H1 (cell line): ENCODE measurements at regions not wholly inside any gene's neighbourhood (a gene's known extent, or its start where the extent isn't known, plus 50 kb on each side); places are given as distances from the start of the nearest gene placed in this dataset.

Source experiments
- CTCF ChIA-PET: fragments of 300-600 bp; sonication (Branson Sonifier 250); formaldehyde crosslinking; loops from one replicate; lab custom pipeline; 2021; ENCODE audit not compliant: partially characterized antibody; lab: Charles Lee
- POLR2A ChIA-PET: fragments of 300-600 bp; sonication (Branson Sonifier 250); formaldehyde crosslinking; loops from one replicate; lab custom pipeline; 2021; ENCODE audit warnings: inconsistent platforms; ENCODE audit not compliant: partially characterized antibody; lab: Charles Lee
- DNase-seq, 2 experiments: peaks; one replicate each; pipeline versions ENCODE4 v3.0.0 to v3.0.0-alpha.2; 2010 to 2022; ENCODE audit warnings: low spot score in 2 of 2, low read depth in 1 of 2, mixed read lengths in 1 of 2
- FAIRE-seq: peaks from 2 replicates; lab custom pipeline; 2011; peaks lifted over from hg19 to GRCh38; lab: Jason Lieb, UNC
- H2AFZ ChIP-seq: 2 replicates; pipeline ENCODE4 v1.8.1; 2012; ENCODE audit warnings: low read length, inconsistent platforms
- H2AK5ac ChIP-seq: 2 replicates; pipeline ENCODE4 v1.6.1; 2013; ENCODE audit warnings: low read depth, low read length
- H2BK120ac ChIP-seq: replicated peaks from 2 replicates; pipeline ENCODE3; 2013; ENCODE audit warnings: low read depth, low read length, inconsistent platforms
- H2BK12ac ChIP-seq: 2 replicates; pipeline ENCODE4 v1.6.1; 2013; ENCODE audit warnings: low read depth, low read length
- H2BK15ac ChIP-seq: 2 replicates; pipeline ENCODE4 v1.6.1; 2013; ENCODE audit warnings: low read length
- H2BK20ac ChIP-seq: 2 replicates; pipeline ENCODE4 v1.6.1; 2013; ENCODE audit warnings: low read length
- H2BK5ac ChIP-seq: 2 replicates; pipeline ENCODE4 v1.6.1; 2013; ENCODE audit warnings: low read depth, low read length
- H3K14ac ChIP-seq: 2 replicates; pipeline ENCODE4 v1.6.1; 2013; ENCODE audit warnings: inconsistent platforms; ENCODE audit not compliant: insufficient read length
- H3K18ac ChIP-seq: 2 replicates; pipeline ENCODE4 v1.6.1; 2013; ENCODE audit warnings: low read length; ENCODE audit errors: extremely low read depth
- H3K23ac ChIP-seq: 2 replicates; pipeline ENCODE4 v1.6.1; 2013; ENCODE audit warnings: inconsistent platforms; ENCODE audit not compliant: insufficient read length
- H3K23me2 ChIP-seq: 2 replicates; pipeline ENCODE4 v1.6.1; 2013; ENCODE audit warnings: low read depth, low read length
- H3K27ac ChIP-seq: 2 replicates; pipeline ENCODE4 v1.6.1; 2011; ENCODE audit warnings: low read depth, low read length, inconsistent platforms
- H3K27me3 ChIP-seq, 4 experiments: replicated peaks in 1 of 4; 1 replicate in 1 of 4; 2 replicates in 3 of 4; pipeline versions ENCODE4 v1.6.1 to v1.8.1; 2011 to 2013; ENCODE audit warnings: low read length in 3 of 4, mild to moderate bottlenecking in 3 of 4, inconsistent platforms in 2 of 4, mixed read lengths in 2 of 4, moderate library complexity in 1 of 4; ENCODE audit not compliant: control insufficient read depth in 3 of 4, insufficient read depth in 3 of 4; ENCODE audit errors: extremely low read depth in 1 of 4
- H3K36me3 ChIP-seq, 4 experiments: 2 replicates each; pipeline versions ENCODE4 v1.6.1 to v1.8.1; 2011 to 2013; ENCODE audit warnings: mild to moderate bottlenecking in 4 of 4, low read length in 3 of 4, moderate library complexity in 2 of 4, control low read depth in 1 of 4, inconsistent platforms in 1 of 4; ENCODE audit not compliant: insufficient read depth in 4 of 4, control insufficient read depth in 2 of 4
- H3K4ac ChIP-seq: replicated peaks from 2 replicates; pipeline ENCODE3; 2013; ENCODE audit warnings: low read length, low read depth, mixed read lengths, inconsistent platforms; ENCODE audit not compliant: insufficient read length
- H3K4me1 ChIP-seq, 4 experiments: replicated peaks in 1 of 4; 1 replicate in 1 of 4; 2 replicates in 3 of 4; pipeline versions ENCODE4 v1.6.1 to v1.8.1; 2011 to 2013; ENCODE audit warnings: low read length in 3 of 4, inconsistent platforms in 2 of 4, mixed read lengths in 1 of 4; ENCODE audit not compliant: insufficient read depth in 4 of 4, control insufficient read depth in 3 of 4
- H3K4me2 ChIP-seq, 2 experiments: 2 replicates each; pipeline versions ENCODE4 v1.6.1 to v1.8.1; 2011 to 2013; ENCODE audit warnings: low read depth in 2 of 2, low read length in 2 of 2, control low read depth in 1 of 2, inconsistent platforms in 1 of 2, mild to moderate bottlenecking in 1 of 2; ENCODE audit not compliant: insufficient read depth in 1 of 2
- H3K4me3 ChIP-seq, 4 experiments: fragments of 200-600, 300-600 bp in 1 of 4; sonication (generic), shearing (Covaris generic), sonication (Bioruptor Twin) in 1 of 4; 2 replicates each; pipeline versions ENCODE4 v1.5.1 to v1.8.1; 2011 to 2016; ENCODE audit warnings: low read length in 4 of 4, low read depth in 3 of 4, control low read depth in 2 of 4, inconsistent platforms in 2 of 4, mild to moderate bottlenecking in 2 of 4, mixed read lengths in 1 of 4, moderate library complexity in 1 of 4; ENCODE audit not compliant: insufficient read depth in 2 of 4; ENCODE audit errors: extremely low read depth in 1 of 4
- H3K56ac ChIP-seq: replicated peaks from 2 replicates; pipeline ENCODE3; 2013; ENCODE audit warnings: low read depth, mild to moderate bottlenecking, mixed read lengths, low read length, inconsistent platforms; ENCODE audit not compliant: insufficient read length
- H3K79me1 ChIP-seq: 2 replicates; pipeline ENCODE4 v1.6.1; 2013; ENCODE audit warnings: low read depth, low read length, control low read depth
- H3K79me2 ChIP-seq, 2 experiments: 2 replicates each; pipeline versions ENCODE4 v1.6.1 to v1.8.1; 2012 to 2013; ENCODE audit warnings: low read length in 2 of 2, mild to moderate bottlenecking in 2 of 2, inconsistent platforms in 1 of 2; ENCODE audit not compliant: insufficient read depth in 2 of 2, control insufficient read depth in 1 of 2
- H3K9ac ChIP-seq, 4 experiments: replicated peaks in 1 of 4; 1 replicate in 1 of 4; 2 replicates in 3 of 4; pipeline versions ENCODE4 v1.6.1 to v1.8.1; 2011 to 2013; ENCODE audit warnings: low read depth in 3 of 4, low read length in 3 of 4, control low read depth in 2 of 4, mild to moderate bottlenecking in 2 of 4, moderate library complexity in 2 of 4, inconsistent platforms in 1 of 4; ENCODE audit errors: extremely low read depth in 1 of 4
- H3K9me3 ChIP-seq, 2 experiments: 2 replicates each; pipeline versions ENCODE4 v1.6.1 to v1.8.1; 2012 to 2013; ENCODE audit warnings: mild to moderate bottlenecking in 2 of 2, moderate library complexity in 2 of 2, control low read depth in 1 of 2, inconsistent platforms in 1 of 2, low read depth in 1 of 2, low read length in 1 of 2, mixed read lengths in 1 of 2; ENCODE audit not compliant: insufficient read depth in 2 of 2
- H4K20me1 ChIP-seq, 2 experiments: replicated peaks in 1 of 2; 2 replicates each; pipeline versions ENCODE3 to v1.8.1; 2011 to 2013; ENCODE audit warnings: inconsistent platforms in 2 of 2, low read length in 2 of 2, mild to moderate bottlenecking in 1 of 2; ENCODE audit not compliant: insufficient read depth in 2 of 2, control insufficient read depth in 1 of 2
- H4K5ac ChIP-seq: 2 replicates; pipeline ENCODE4 v1.6.1; 2013; ENCODE audit warnings: low read length, low read depth, mixed read lengths, inconsistent platforms; ENCODE audit not compliant: insufficient read length
- H4K8ac ChIP-seq: 2 replicates; pipeline ENCODE4 v1.8.0; 2013; ENCODE audit warnings: mild to moderate bottlenecking, moderate library complexity, low read length, inconsistent platforms; ENCODE audit not compliant: insufficient read depth; ENCODE audit errors: extremely low read depth
- H4K91ac ChIP-seq: replicated peaks from 2 replicates; pipeline ENCODE3; 2013; ENCODE audit warnings: low read length, mixed read lengths, inconsistent platforms; ENCODE audit not compliant: insufficient read length
- ATF2 ChIP-seq: IDR thresholded peaks from 2 replicates; pipeline ENCODE4 v1.6.1; 2012; ENCODE audit warnings: low read length, inconsistent platforms
- BCL11A ChIP-seq, 2 experiments: IDR thresholded peaks; one replicate each; pipeline ENCODE4 v1.6.1; 2011; ENCODE audit warnings: low read depth in 2 of 2, low read length in 2 of 2, mild to moderate bottlenecking in 2 of 2
- CEBPB ChIP-seq: IDR thresholded peaks from 2 replicates; pipeline ENCODE4 v1.6.1; 2012; ENCODE audit warnings: low read depth, low read length
- FOSL1 ChIP-seq: IDR thresholded peaks from 2 replicates; pipeline ENCODE4 v1.6.1; 2011; ENCODE audit warnings: mild to moderate bottlenecking, low read depth, low read length, moderate library complexity; ENCODE audit not compliant: insufficient read depth
- MAFK ChIP-seq: IDR thresholded peaks from 2 replicates; pipeline ENCODE4 v1.6.1; 2012; ENCODE audit warnings: low read depth, mild to moderate bottlenecking, improper control_type of control experiment, low read length
- NRF1 ChIP-seq: IDR thresholded peaks from 2 replicates; pipeline ENCODE4 v1.6.1; 2011; ENCODE audit warnings: mild to moderate bottlenecking, low read depth, low read length, improper control_type of control experiment
- RFX5 ChIP-seq: IDR thresholded peaks from 2 replicates; pipeline ENCODE4 v1.6.1; 2011; ENCODE audit warnings: low read depth, low read length, improper control_type of control experiment, borderline replicate concordance
- RNF2 ChIP-seq: fragments of 200-900, 300-1000 bp; sonication (generic); IDR thresholded peaks from 2 replicates; pipeline ENCODE4 v1.7.1; 2016; ENCODE audit warnings: borderline replicate concordance, low read depth, mild to moderate bottlenecking, antibody characterized with exemption, low read length; ENCODE audit not compliant: poor library complexity, severe bottlenecking; ENCODE audit errors: missing control alignments
- SAP30 ChIP-seq: fragments of 300-600 bp; sonication (generic); IDR thresholded peaks from 2 replicates; pipeline ENCODE4 v1.7.1; 2012; ENCODE audit warnings: low read length, moderate library complexity, mild to moderate bottlenecking, inconsistent platforms; ENCODE audit not compliant: insufficient read depth, insufficient replicate concordance
- SP1 ChIP-seq: IDR thresholded peaks from 2 replicates; pipeline ENCODE4 v1.6.1; 2011; ENCODE audit warnings: low read depth, low read length
- SP2 ChIP-seq: IDR thresholded peaks from 2 replicates; pipeline ENCODE4 v1.6.1; 2012; ENCODE audit warnings: mild to moderate bottlenecking, low read length, inconsistent platforms
- TAF1 ChIP-seq: IDR thresholded peaks from 2 replicates; pipeline ENCODE4 v1.6.1; 2011; ENCODE audit warnings: mild to moderate bottlenecking, low read depth, low read length
- TCF12 ChIP-seq: IDR thresholded peaks from 2 replicates; pipeline ENCODE4 v1.6.1; 2011; ENCODE audit warnings: low read depth, mild to moderate bottlenecking, low read length
- YY1 ChIP-seq: IDR thresholded peaks from 2 replicates; pipeline ENCODE4 v1.6.1; 2011; ENCODE audit warnings: low read depth, mild to moderate bottlenecking, low read length
- WGBS, 2 experiments: shearing (Covaris generic) in 1 of 2; methylation state at CpG; one replicate each; pipeline versions ENCODE4 v1.1.6 to v1.1.7; 2013 to 2015; ENCODE audit warnings: low lambda C conversion rate in 2 of 2, mixed read lengths in 2 of 2, inconsistent platforms in 1 of 2, low coverage in 1 of 2, missing lambda C conversion rate in 1 of 2; ENCODE audit not compliant: insufficient replicate concordance in 2 of 2, insufficient coverage in 1 of 2, insufficient read length in 1 of 2; ENCODE audit errors: extremely low coverage in 1 of 2, missing lambda C conversion rate in 1 of 2; 5-methylcytosine and 5-hydroxymethylcytosine counted together

GRCh38 chr18:70501358-70501757 lies 212.5 kb downstream of the SOCS6 start:
- Histone ChIP-seq H3K14ac (no peak overlapping the region), H2BK5ac (no peak overlapping the region), H3K4ac (no peak overlapping the region), H2BK15ac (no peak overlapping the region), H2AFZ (no peak overlapping the region), H4K5ac (no peak overlapping the region), H4K91ac (no peak overlapping the region), H2AK5ac (no peak overlapping the region), H3K27ac (no peak overlapping the region), H2BK20ac (no peak overlapping the region), H3K36me3 (no peaks in the 10 kb centered on the region), H3K27me3 (no peaks in the 10 kb centered on the region), H3K18ac (no peak overlapping the region), H4K20me1 (no peaks in the 10 kb centered on the region), H3K4me1 (peaks cover 0 to 4% (median 0%) of the 10 kb centered on the region in 4 experiments; a peak in 1 of 7 replicates), H2BK120ac (no peak overlapping the region), H3K23me2 (no peaks in the 10 kb centered on the region), H3K23ac (no peak overlapping the region), H3K9ac (no peak overlapping the region), H4K8ac (no peak overlapping the region), H3K79me2 (no peaks in the 10 kb centered on the region), H3K4me3 (no peak overlapping the region), H3K9me3 (peaks cover 24 to 40% of the 10 kb centered on the region in 2 experiments; a peak in 3 of 4 replicates), H2BK12ac (no peak overlapping the region), H3K56ac (no peak overlapping the region), H3K4me2 (no peak overlapping the region), H3K79me1 (no peaks in the 10 kb centered on the region)
- ChIA-PET CTCF (interaction anchor here (3.1 kb wide), 1 partner anchor 11 kb away, joined by 20 read pairs; no protein-coding TSS in a partner anchor), POLR2A (no interaction called here)
- 81% methylated on average over 4 of the region's 4 CpGs; no CpG with 5 or more reads in 1 of the 2 experiments for WGBS, 2 experiments
- DNase-seq (no peak), FAIRE-seq (no peak)
- TF ChIP-seq YY1: no peak
- no peak for TF ChIP-seq SP1
- no peak for TF ChIP-seq SP2
- no peak for TF ChIP-seq ATF2
- no peak for TF ChIP-seq MAFK
- TF ChIP-seq TAF1: no peak
- TF ChIP-seq FOSL1: no peak
- no peak for TF ChIP-seq RFX5
- TF ChIP-seq RNF2: no peak
- no peak for TF ChIP-seq BCL11A (IDR thresholded peaks at IDR 0.05; ENCODE audit: low read depth in 2 of 2, low read length in 2 of 2)
- no peak for TF ChIP-seq TCF12
- no peak for TF ChIP-seq SAP30
- no peak for TF ChIP-seq CEBPB
- TF ChIP-seq NRF1: no peak
